Pancreas (tissue), 10 donors: ENCODE measurements at regions not wholly inside any gene's neighbourhood (a gene's known extent, or its start where the extent isn't known, plus 50 kb on each side); places are given as distances from the start of the nearest gene placed in this dataset.

Experiments
- ATAC-seq, 4 donors: fragments of 200-7000 bp; cut with Tn5 transposase; one replicate each; pipeline versions ENCODE4 v1.8.0 to v1.9.1; 2020; ENCODE audit warnings: mild to moderate bottlenecking in 4 of 4, moderate library complexity in 4 of 4
- DNase-seq, 6 donors: peaks; one replicate each; pipeline ENCODE4 v3.0.0-alpha.2; 2020
- FAIRE-seq: peaks from 2 replicates; lab custom pipeline; 2012; peaks lifted over from hg19 to GRCh38; lab: Jason Lieb, UNC
- H3K27ac ChIP-seq, 4 donors: fragments of 200-600 bp; sonication (generic); 1 replicate in 3 of 4; 2 replicates in 1 of 4; pipeline versions ENCODE4 v1.5.0 to v1.8.0; 2020
- H3K27me3 ChIP-seq, 4 donors: fragments of 200-600 bp; one replicate each; pipeline ENCODE4 v1.8.0; 2021
- H3K36me3 ChIP-seq, 3 donors: fragments of 200-600 bp; sonication (generic) in 1 of 3; one replicate each; pipeline versions ENCODE4 v1.5.0 to v1.8.0; 2020 to 2021
- H3K4me1 ChIP-seq, 3 donors: fragments of 200-600 bp; one replicate each; pipeline ENCODE4 v1.8.0; 2021
- H3K4me3 ChIP-seq, 4 donors: fragments of 200-600 bp; sonication (generic) in 2 of 4; one replicate each; pipeline versions ENCODE4 v1.5.0 to v1.8.0; 2020 to 2021
- H3K9me3 ChIP-seq, 4 donors: fragments of 200-600 bp; one replicate each; pipeline ENCODE4 v1.8.0; 2021
- WGBS, 2 donors: extraction: QIAGEN DNeasy Blood & Tissue Kit; methylation state at CpG; one replicate each; pipeline ENCODE4 v1.1.7; 2013; 5-methylcytosine and 5-hydroxymethylcytosine counted together
- intact Hi-C, 3 donors: fragments of 100-400 bp; cut with DNase I; formaldehyde crosslinking; loops; one replicate each; pipeline versions ENCODE4 v1.11.1 to v1.14.2; 2022
- TF ChIP-seq, protein P1 (sequence below), 4 donors: fragments of 200-600 bp; sonication (generic) in 3 of 4; IDR thresholded peaks; one replicate each; pipeline versions ENCODE4 v1.5.0 to v1.8.0; 2021; ENCODE audit warnings: antibody characterized with exemption in 4 of 4
- donor health status: healthy with polysubstance abuse.
- donor health status: DM: no; HTN: no; CAD: no; lungs with moderate emphysema.
- donor health status: DM: no; HTN: no; CAD: no.
- donor health status: control.
- donor health status: control.
- donor health status: Bipolar disorder and iron deficiency.
- donor health status: DM: yes; HTN: yes; CAD: no.
- donor health status: DM: no; HTN: no; CAD: no.
- donor health status: DM: no; HTN: no; CAD: no.
- donor health status: DM: yes; HTN: yes; CAD: no.

- TF ChIP-seq, protein P1, sequence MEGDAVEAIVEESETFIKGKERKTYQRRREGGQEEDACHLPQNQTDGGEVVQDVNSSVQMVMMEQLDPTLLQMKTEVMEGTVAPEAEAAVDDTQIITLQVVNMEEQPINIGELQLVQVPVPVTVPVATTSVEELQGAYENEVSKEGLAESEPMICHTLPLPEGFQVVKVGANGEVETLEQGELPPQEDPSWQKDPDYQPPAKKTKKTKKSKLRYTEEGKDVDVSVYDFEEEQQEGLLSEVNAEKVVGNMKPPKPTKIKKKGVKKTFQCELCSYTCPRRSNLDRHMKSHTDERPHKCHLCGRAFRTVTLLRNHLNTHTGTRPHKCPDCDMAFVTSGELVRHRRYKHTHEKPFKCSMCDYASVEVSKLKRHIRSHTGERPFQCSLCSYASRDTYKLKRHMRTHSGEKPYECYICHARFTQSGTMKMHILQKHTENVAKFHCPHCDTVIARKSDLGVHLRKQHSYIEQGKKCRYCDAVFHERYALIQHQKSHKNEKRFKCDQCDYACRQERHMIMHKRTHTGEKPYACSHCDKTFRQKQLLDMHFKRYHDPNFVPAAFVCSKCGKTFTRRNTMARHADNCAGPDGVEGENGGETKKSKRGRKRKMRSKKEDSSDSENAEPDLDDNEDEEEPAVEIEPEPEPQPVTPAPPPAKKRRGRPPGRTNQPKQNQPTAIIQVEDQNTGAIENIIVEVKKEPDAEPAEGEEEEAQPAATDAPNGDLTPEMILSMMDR (IDR thresholded peaks at IDR 0.05): no peak
- DNase-seq: no peak
- no peaks in the 10 kb centered on the region for H3K9me3 ChIP-seq
- H3K27me3 ChIP-seq: no peaks in the 10 kb centered on the region
- no peaks in the 10 kb centered on the region for H3K4me1 ChIP-seq
- WGBS, 2 donors: 90 to 92% methylated on average over 3 of the region's 3 CpGs
- no peak for FAIRE-seq
- ATAC-seq: no peak
- no peak overlapping the region for H3K27ac ChIP-seq
- H3K36me3 ChIP-seq: no peaks in the 10 kb centered on the region
- H3K4me3 ChIP-seq: no peak overlapping the region
- intact Hi-C loops: no loop called here
Observed at GRCh38 chr3:187980861-187981260, 173.1 kb upstream of the LPP start.

DNA sequence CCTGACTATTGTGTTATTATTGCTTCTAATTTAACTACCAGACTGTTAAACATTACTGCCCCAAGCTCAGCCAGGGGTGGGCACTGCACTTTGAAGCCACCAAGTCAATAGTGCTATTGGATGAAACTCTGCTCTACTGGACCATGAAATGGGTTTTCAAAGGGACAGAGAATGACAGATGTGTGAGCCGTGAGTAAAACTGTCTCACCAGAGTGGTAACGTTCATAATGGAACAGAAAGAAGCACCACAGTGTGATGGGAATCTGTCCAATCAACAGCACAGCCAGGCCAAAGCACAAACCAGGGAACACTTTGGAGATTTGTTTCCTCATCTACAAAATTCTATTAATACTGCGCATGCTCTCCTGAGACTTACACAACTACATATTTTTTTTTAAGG is 171.8 kb upstream of the LPP start:
- DNase-seq (no peak), FAIRE-seq (no peak), ATAC-seq (no peak)
- TF ChIP-seq, protein P1 (IDR thresholded peaks at IDR 0.05): no peak
- H3K4me1 ChIP-seq: no peaks in the 10 kb centered on the region
- H3K27ac ChIP-seq: no peak overlapping the region
- no peaks in the 10 kb centered on the region for H3K9me3 ChIP-seq
- H3K4me3 ChIP-seq: no peak overlapping the region
- no peaks in the 10 kb centered on the region for H3K36me3 ChIP-seq
- no peaks in the 10 kb centered on the region for H3K27me3 ChIP-seq
- intact Hi-C loops: no loop called here
- 92 to 96% methylated on average over 3 of the region's 3 CpGs for WGBS, 2 donors

GRCh38 chr3:187983484-187984124 is 170.4 kb upstream of the LPP start:
- DNase-seq (no peak), ATAC-seq (peak in 3 of 4 donors; percentile 37 to 66 (median 61)), FAIRE-seq (no peak)
- Histone ChIP-seq H3K9me3 (no peaks in the 10 kb centered on the region), H3K27ac (no peak overlapping the region), H3K27me3 (no peaks in the 10 kb centered on the region), H3K36me3 (no peaks in the 10 kb centered on the region), H3K4me1 (no peaks in the 10 kb centered on the region), H3K4me3 (no peak overlapping the region)
- WGBS, 2 donors: 74 to 76% methylated on average over 6 of the region's 6 CpGs
- TF ChIP-seq, protein P1 (IDR thresholded peaks at IDR 0.05): no peak
- intact Hi-C loops: no loop called here

DNA sequence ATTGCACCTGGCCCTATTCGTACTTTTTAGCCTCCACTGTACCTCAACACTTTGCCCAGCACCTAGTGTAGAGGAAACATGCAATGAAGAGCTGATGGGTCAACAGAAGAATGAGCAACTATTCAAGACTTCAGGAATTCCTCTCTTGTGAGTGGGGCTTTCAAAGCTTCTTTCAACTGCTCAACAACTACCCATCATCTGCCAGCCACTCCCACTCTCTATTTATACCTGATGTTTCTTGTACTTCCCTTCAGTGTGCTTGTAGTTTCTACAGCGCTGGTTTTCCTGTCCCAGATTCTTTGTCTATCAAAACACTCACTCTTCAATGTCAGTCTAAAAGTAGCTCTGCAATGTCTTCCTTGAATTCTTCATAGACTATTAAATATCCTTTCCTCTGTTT is 168.3 kb upstream of the LPP start:
- no peaks in the 10 kb centered on the region for H3K36me3 ChIP-seq
- ATAC-seq (no peak), FAIRE-seq (no peak), DNase-seq (no peak)
- no peaks in the 10 kb centered on the region for H3K27me3 ChIP-seq
- H3K9me3 ChIP-seq: no peaks in the 10 kb centered on the region
- 88 to 93% methylated on average over 2 of the region's 2 CpGs for WGBS, 2 donors
- H3K4me3 ChIP-seq: no peak overlapping the region
- no peaks in the 10 kb centered on the region for H3K4me1 ChIP-seq
- no peak overlapping the region for H3K27ac ChIP-seq
- intact Hi-C loops: no loop called here
- TF ChIP-seq, protein P1 (IDR thresholded peaks at IDR 0.05): no peak

GRCh38 chr3:187986514-187986934 is 167.4 kb upstream of the LPP start:
- no peaks in the 10 kb centered on the region for H3K9me3 ChIP-seq
- intact Hi-C loops: no loop called here
- 69 to 77% methylated on average over 5 of the region's 5 CpGs for WGBS, 2 donors
- no peaks in the 10 kb centered on the region for H3K27me3 ChIP-seq
- DNase-seq (no peak), ATAC-seq (peak in 2 of 4 donors; percentile 26 to 46), FAIRE-seq (no peak)
- H3K4me3 ChIP-seq: no peak overlapping the region
- TF ChIP-seq, protein P1 (IDR thresholded peaks at IDR 0.05): no peak
- H3K36me3 ChIP-seq: no peaks in the 10 kb centered on the region
- no peak overlapping the region for H3K27ac ChIP-seq
- H3K4me1 ChIP-seq: no peaks in the 10 kb centered on the region
